Type B pancreatic cell (in vitro differentiated cells): ENCODE measurements at regions not wholly inside any gene's neighbourhood (a gene's known extent, or its start where the extent isn't known, plus 50 kb on each side); places are given as distances from the start of the nearest gene placed in this dataset.

Source experiments
- DNase-seq: peaks from one replicate; pipeline ENCODE4 v3.0.0; 2021; ENCODE audit warnings: mixed read lengths; ENCODE audit not compliant: unreplicated experiment; ENCODE audit errors: extremely low spot score
- H3K27ac Mint-ChIP-seq: 2 replicates; pipeline ENCODE4 v1.8.0; 2021; ENCODE audit warnings: mild to moderate bottlenecking, mixed read lengths
- H3K27me3 Mint-ChIP-seq: 2 replicates; pipeline ENCODE4 v1.8.0; 2021; ENCODE audit warnings: mixed read lengths
- H3K36me3 Mint-ChIP-seq: 2 replicates; pipeline ENCODE4 v1.8.0; 2021; ENCODE audit warnings: mixed read lengths
- H3K4me1 Mint-ChIP-seq: one replicate; pipeline ENCODE4 v1.8.0; 2021; ENCODE audit warnings: mixed read lengths; ENCODE audit not compliant: unreplicated experiment
- H3K4me3 Mint-ChIP-seq: 2 replicates; pipeline ENCODE4 v1.8.0; 2021; ENCODE audit warnings: mild to moderate bottlenecking, mixed read lengths
- H3K9me3 Mint-ChIP-seq: 2 replicates; pipeline ENCODE4 v1.8.0; 2021; ENCODE audit warnings: mixed read lengths
- CTCF ChIP-seq: fragments of 200-600 bp; sonication (generic); conservative IDR thresholded peaks from 2 replicates; pipeline ENCODE4 v1.5.0; 2021; ENCODE audit warnings: antibody characterized with exemption, mild to moderate bottlenecking

DNA sequence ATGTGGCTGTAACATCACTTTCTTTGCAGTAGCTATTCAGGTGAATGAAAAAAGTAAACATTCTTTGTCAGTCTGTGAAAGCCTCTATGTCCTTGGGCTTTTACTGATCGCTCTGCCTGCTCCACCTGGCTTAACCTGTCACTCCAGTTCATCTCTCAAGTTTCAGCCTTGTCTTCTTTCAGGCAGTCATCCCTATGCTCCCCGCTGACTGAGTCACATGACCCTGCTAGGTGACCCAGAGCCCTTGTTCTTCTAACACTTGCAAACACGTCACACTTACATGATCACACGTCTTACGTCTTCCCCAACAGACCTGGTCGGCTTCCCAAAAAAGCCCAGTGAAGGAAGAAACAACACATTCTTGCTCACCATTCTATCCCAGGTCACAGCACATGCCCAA is 499.3 kb upstream of the TENM4 start:
- no peaks in the 10 kb centered on the region for H3K27me3 Mint-ChIP-seq
- TF ChIP-seq CTCF: no peak
- H3K9me3 Mint-ChIP-seq: no peaks in the 10 kb centered on the region
- H3K4me3 Mint-ChIP-seq: peak overlapping the region; percentile 11
- no peak for DNase-seq
- peaks cover 20% of the 10 kb centered on the region for H3K4me1 Mint-ChIP-seq
- H3K36me3 Mint-ChIP-seq: no peaks in the 10 kb centered on the region
- peak overlapping the region; percentile 19 for H3K27ac Mint-ChIP-seq

- TF ChIP-seq CTCF: no peak
Observed at GRCh38 chr11:79939111-79939510, 498.3 kb upstream of the TENM4 start.

DNA sequence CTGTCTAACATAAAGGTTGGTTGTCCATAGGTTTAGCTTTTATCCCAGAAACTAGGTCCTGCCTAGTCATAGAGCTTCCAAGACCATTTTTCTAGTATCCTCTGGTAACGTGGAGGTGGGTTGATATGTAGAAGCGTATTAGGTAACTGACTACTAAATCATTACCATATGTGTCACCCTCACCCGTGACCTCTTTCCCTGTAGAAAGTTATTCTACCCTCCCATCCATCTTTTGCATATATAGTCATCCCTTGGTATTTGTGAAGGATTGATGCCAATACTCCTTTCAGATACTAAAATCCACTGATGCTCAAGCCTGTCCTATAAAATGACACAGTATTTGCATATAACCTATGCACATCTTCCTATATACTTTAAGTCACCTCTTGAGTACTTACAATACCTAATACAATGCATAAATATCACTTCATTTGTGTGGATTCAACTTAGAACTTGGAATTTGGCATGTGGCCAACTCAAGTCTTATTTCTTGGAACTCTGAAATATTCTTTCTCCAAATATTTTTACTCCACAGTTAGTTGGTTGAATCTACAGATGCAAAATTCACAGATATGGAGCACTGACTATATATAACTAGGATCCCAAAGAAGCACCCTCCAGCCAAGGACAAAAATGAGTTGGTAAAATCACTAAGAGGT is 497.0 kb upstream of the TENM4 start:
- DNase-seq: no peak
- H3K4me1 Mint-ChIP-seq: peaks cover 20% of the 10 kb centered on the region
- no peak overlapping the region for H3K4me3 Mint-ChIP-seq
- no peaks in the 10 kb centered on the region for H3K9me3 Mint-ChIP-seq
- TF ChIP-seq CTCF: no peak
- H3K27ac Mint-ChIP-seq: no peak overlapping the region
- H3K36me3 Mint-ChIP-seq: no peaks in the 10 kb centered on the region
- no peaks in the 10 kb centered on the region for H3K27me3 Mint-ChIP-seq

More at GRCh38 chr11:79939111-79939510, 498.3 kb upstream of the TENM4 start:
- no peaks in the 10 kb centered on the region for H3K36me3 Mint-ChIP-seq
- H3K4me3 Mint-ChIP-seq: no peak overlapping the region
- H3K27ac Mint-ChIP-seq: no peak overlapping the region
- no peaks in the 10 kb centered on the region for H3K9me3 Mint-ChIP-seq
- H3K4me1 Mint-ChIP-seq: peaks cover 20% of the 10 kb centered on the region
- H3K27me3 Mint-ChIP-seq: no peaks in the 10 kb centered on the region
- DNase-seq: no peak

- no peak for DNase-seq
- no peak for TF ChIP-seq CTCF
- Mint-ChIP-seq H3K4me1 (no peaks in the 10 kb centered on the region), H3K27me3 (no peaks in the 10 kb centered on the region), H3K4me3 (no peak overlapping the region), H3K36me3 (no peaks in the 10 kb centered on the region), H3K27ac (no peak overlapping the region), H3K9me3 (no peaks in the 10 kb centered on the region)
Observed at GRCh38 chr11:79932612-79933011, 491.8 kb upstream of the TENM4 start.

- Mint-ChIP-seq H3K4me3 (no peak overlapping the region), H3K9me3 (no peaks in the 10 kb centered on the region), H3K27me3 (no peaks in the 10 kb centered on the region), H3K36me3 (no peaks in the 10 kb centered on the region), H3K4me1 (no peaks in the 10 kb centered on the region), H3K27ac (no peak overlapping the region)
- TF ChIP-seq CTCF: no peak
- DNase-seq: no peak
Observed at GRCh38 chr11:79931692-79932091, 490.9 kb upstream of the TENM4 start.

DNA sequence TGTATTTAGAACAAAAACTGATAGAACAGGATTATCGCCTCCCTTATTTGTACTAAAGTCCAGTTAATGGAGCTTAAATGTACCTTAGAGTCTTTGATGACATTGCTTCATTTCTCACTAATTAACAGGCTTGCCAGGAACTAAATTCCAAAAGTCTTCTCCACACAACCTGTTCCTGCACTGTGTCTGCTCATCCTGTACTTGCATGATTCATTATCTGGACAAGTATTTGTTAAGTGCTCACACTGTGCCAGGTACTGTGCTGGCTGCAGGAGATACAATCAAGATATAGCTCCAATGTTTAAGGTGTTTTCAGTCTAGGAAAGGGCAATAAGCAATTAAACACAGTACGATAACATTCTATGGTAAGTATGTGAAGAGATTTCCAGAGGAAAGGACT is 485.9 kb upstream of the TENM4 start:
- H3K27ac Mint-ChIP-seq: no peak overlapping the region
- no peaks in the 10 kb centered on the region for H3K4me1 Mint-ChIP-seq
- no peaks in the 10 kb centered on the region for H3K9me3 Mint-ChIP-seq
- H3K36me3 Mint-ChIP-seq: no peaks in the 10 kb centered on the region
- no peak overlapping the region for H3K4me3 Mint-ChIP-seq
- no peak for DNase-seq
- no peaks in the 10 kb centered on the region for H3K27me3 Mint-ChIP-seq
- TF ChIP-seq CTCF: no peak
